T-cell (primary cell): ENCODE measurements at regions not wholly inside any gene's neighbourhood (a gene's known extent, or its start where the extent isn't known, plus 50 kb on each side); places are given as distances from the start of the nearest gene placed in this dataset.

Experiments
- ATAC-seq, 4 experiments: fragments of 200-7000 bp in 3 of 4; fragments of 150-1000 bp in 1 of 4; cut with Tn5 transposase; replicated peaks in 1 of 4; 1 replicate in 3 of 4; 2 replicates in 1 of 4; pipeline ENCODE4 v1.10.0; 2021; ENCODE audit warnings: moderate library complexity in 3 of 4, mild to moderate bottlenecking in 2 of 4, moderate number of reproducible peaks in 1 of 4
- CTCF ChIA-PET, 2 donors: fragments of 300-600 bp; sonication (Branson Sonifier 250); formaldehyde crosslinking; loops; one replicate each; lab custom pipeline; 2022; ENCODE audit warnings: antibody characterized with exemption in 2 of 2; lab: Charles Lee
- POLR2A ChIA-PET, 2 donors: fragments of 300-600 bp; sonication (Branson Sonifier 250); formaldehyde crosslinking; loops; one replicate each; lab custom pipeline; 2022; ENCODE audit warnings: antibody characterized with exemption in 2 of 2; lab: Charles Lee
- DNase-seq, 35 experiments: peaks; one replicate each; pipeline versions ENCODE4 v3.0.0 to v3.0.0-alpha.2; 2013 to 2023
- H3K27ac ChIP-seq: one replicate; pipeline ENCODE4 v1.5.1; 2013; ENCODE audit warnings: low read length
- H3K27me3 ChIP-seq, 2 experiments: replicated peaks in 1 of 2; 1 replicate in 1 of 2; 2 replicates in 1 of 2; pipeline versions ENCODE4 v1.6.1 to v1.7.0; 2013; ENCODE audit warnings: low read length in 1 of 2, mixed read lengths in 1 of 2; ENCODE audit not compliant: control insufficient read depth in 2 of 2, insufficient read depth in 2 of 2; ENCODE audit errors: extremely low read depth in 1 of 2
- H3K36me3 ChIP-seq, 2 donors: 1 replicate in 1 of 2; 2 replicates in 1 of 2; pipeline versions ENCODE4 v1.6.1 to v1.7.0; 2013; ENCODE audit warnings: low read length in 1 of 2; ENCODE audit not compliant: control insufficient read depth in 2 of 2, insufficient read depth in 1 of 2; ENCODE audit errors: extremely low read depth in 1 of 2
- H3K4me1 ChIP-seq, 2 experiments: 1 replicate in 1 of 2; 2 replicates in 1 of 2; pipeline versions ENCODE4 v1.6.1 to v1.7.0; 2013; ENCODE audit warnings: low read length in 2 of 2, mixed read lengths in 1 of 2; ENCODE audit not compliant: insufficient read depth in 2 of 2, control insufficient read depth in 1 of 2; ENCODE audit errors: extremely low read depth in 1 of 2
- H3K4me3 ChIP-seq, 2 donors: 1 replicate in 1 of 2; 2 replicates in 1 of 2; pipeline versions ENCODE4 v1.5.1 to v1.7.0; 2013; ENCODE audit warnings: mild to moderate bottlenecking in 2 of 2, low read length in 1 of 2, moderate library complexity in 1 of 2; ENCODE audit not compliant: control insufficient read depth in 1 of 2; ENCODE audit errors: extremely low read depth in 1 of 2
- H3K9me3 ChIP-seq: 2 replicates; pipeline ENCODE4 v1.7.0; 2013
- H3K27ac Mint-ChIP-seq, 2 donors: one replicate each; pipeline ENCODE4 v1.8.0; 2020 to 2021; ENCODE audit warnings: mild to moderate bottlenecking in 2 of 2, mixed read lengths in 2 of 2
- H3K27me3 Mint-ChIP-seq, 2 donors: one replicate each; pipeline ENCODE4 v1.8.0; 2021 to 2022; ENCODE audit warnings: mixed read lengths in 2 of 2
- H3K36me3 Mint-ChIP-seq: one replicate; pipeline ENCODE4 v1.8.0; 2021; ENCODE audit warnings: mixed read lengths
- H3K4me1 Mint-ChIP-seq, 3 donors: one replicate each; pipeline ENCODE4 v1.8.0; 2020 to 2022; ENCODE audit warnings: mixed read lengths in 3 of 3, mild to moderate bottlenecking in 1 of 3
- H3K4me3 Mint-ChIP-seq, 3 donors: one replicate each; pipeline ENCODE4 v1.8.0; 2020 to 2022; ENCODE audit warnings: mild to moderate bottlenecking in 3 of 3, mixed read lengths in 3 of 3, moderate library complexity in 3 of 3
- H3K9me3 Mint-ChIP-seq, 3 donors: one replicate each; pipeline ENCODE4 v1.8.0; 2020 to 2022; ENCODE audit warnings: mixed read lengths in 3 of 3
- WGBS: methylation state at CpG from one replicate; pipeline ENCODE4 v1.1.5; 2013; ENCODE audit warnings: missing lambda C conversion rate; ENCODE audit not compliant: insufficient coverage; 5-methylcytosine and 5-hydroxymethylcytosine counted together

GRCh38 chr7:54881816-54882520 is 123.0 kb upstream of the SEC61G start:
- H3K9me3 ChIP-seq = no peaks in the 10 kb centered on the region
- peaks cover 8 to 11% of the 10 kb centered on the region in 2 donors for H3K27me3 Mint-ChIP-seq
- H3K27ac ChIP-seq = no peak overlapping the region
- H3K9me3 Mint-ChIP-seq = no peaks in the 10 kb centered on the region
- H3K4me1 ChIP-seq = no peaks in the 10 kb centered on the region
- no peak overlapping the region for H3K4me3 ChIP-seq
- H3K4me3 Mint-ChIP-seq = no peak overlapping the region
- H3K36me3 ChIP-seq = no peaks in the 10 kb centered on the region
- H3K4me1 Mint-ChIP-seq = no peaks in the 10 kb centered on the region
- POLR2A ChIA-PET = no interaction called here
- H3K27me3 ChIP-seq = peaks cover 0 to 6% of the 10 kb centered on the region in 2 experiments
- CTCF ChIA-PET = no interaction called here
- H3K36me3 Mint-ChIP-seq = no peaks in the 10 kb centered on the region
- ATAC-seq = no peak
- no peak overlapping the region for H3K27ac Mint-ChIP-seq
- no peak for DNase-seq
- 80% methylated on average over 1 of the region's 3 CpGs for WGBS

DNA sequence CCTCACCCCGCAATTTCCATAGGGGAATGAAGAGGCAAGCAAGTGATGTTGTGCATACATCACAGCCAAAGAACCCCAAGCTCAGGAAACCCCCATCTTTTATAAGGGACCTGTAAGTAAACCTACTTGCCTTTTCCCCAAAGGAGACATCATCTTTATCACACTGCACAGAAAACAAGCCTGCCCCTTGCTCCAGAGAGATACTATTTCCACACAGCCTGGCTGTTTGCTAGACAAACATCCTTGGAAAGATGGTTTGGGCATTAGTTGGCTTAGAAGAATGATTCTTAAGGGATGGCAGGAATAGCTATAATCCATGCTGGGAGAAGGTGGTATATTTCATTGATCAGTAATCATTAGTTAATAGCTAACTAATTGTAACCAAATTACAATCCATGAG is 123.7 kb upstream of the SEC61G start:
- H3K36me3 Mint-ChIP-seq = no peaks in the 10 kb centered on the region
- H3K4me3 ChIP-seq = no peak overlapping the region
- no CpG with 5 or more reads among the region's 1 CpG for WGBS
- H3K4me1 ChIP-seq = no peaks in the 10 kb centered on the region
- H3K36me3 ChIP-seq = no peaks in the 10 kb centered on the region
- H3K27ac ChIP-seq = no peak overlapping the region
- no peak overlapping the region for H3K4me3 Mint-ChIP-seq
- H3K4me1 Mint-ChIP-seq = no peaks in the 10 kb centered on the region
- H3K9me3 Mint-ChIP-seq = no peaks in the 10 kb centered on the region
- CTCF ChIA-PET = no interaction called here
- H3K9me3 ChIP-seq = no peaks in the 10 kb centered on the region
- DNase-seq (no peak), ATAC-seq (no peak)
- H3K27me3 ChIP-seq = peaks cover 0 to 6% of the 10 kb centered on the region in 2 experiments
- peaks cover 8 to 11% of the 10 kb centered on the region in 2 donors for H3K27me3 Mint-ChIP-seq
- POLR2A ChIA-PET = no interaction called here
- H3K27ac Mint-ChIP-seq = no peak overlapping the region

DNA sequence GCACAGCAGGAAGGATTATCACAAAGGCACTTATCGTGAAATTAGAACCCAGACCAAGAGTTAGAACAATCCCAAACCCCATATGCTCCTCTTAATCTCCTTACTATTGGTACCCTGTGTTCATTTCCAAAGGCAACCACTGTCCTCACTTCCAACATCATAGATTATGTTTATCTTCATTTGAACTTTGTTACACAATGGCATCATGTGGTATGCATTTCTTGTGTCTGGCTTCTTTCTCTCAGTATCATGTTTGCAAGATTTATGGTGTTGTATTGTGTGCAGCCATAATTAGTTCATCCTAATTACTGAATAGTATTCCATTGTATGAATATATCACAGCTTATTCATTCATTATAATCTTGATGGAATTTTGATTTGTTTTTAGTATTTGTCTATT is 124.6 kb upstream of the SEC61G start:
- Histone ChIP-seq H3K4me1 (no peaks in the 10 kb centered on the region), H3K9me3 (no peaks in the 10 kb centered on the region), H3K4me3 (no peak overlapping the region), H3K27ac (no peak overlapping the region), H3K27me3 (peaks cover 0 to 10% of the 10 kb centered on the region in 2 experiments), H3K36me3 (no peaks in the 10 kb centered on the region)
- Mint-ChIP-seq H3K36me3 (no peaks in the 10 kb centered on the region), H3K27ac (no peak overlapping the region), H3K4me3 (no peak overlapping the region), H3K27me3 (peaks cover 15 to 16% of the 10 kb centered on the region in 2 donors), H3K4me1 (no peaks in the 10 kb centered on the region), H3K9me3 (no peaks in the 10 kb centered on the region)
- CTCF ChIA-PET = no interaction called here
- DNase-seq (no peak), ATAC-seq (no peak)
- POLR2A ChIA-PET = no interaction called here
- no CpG with 5 or more reads among the region's 1 CpG for WGBS

DNA sequence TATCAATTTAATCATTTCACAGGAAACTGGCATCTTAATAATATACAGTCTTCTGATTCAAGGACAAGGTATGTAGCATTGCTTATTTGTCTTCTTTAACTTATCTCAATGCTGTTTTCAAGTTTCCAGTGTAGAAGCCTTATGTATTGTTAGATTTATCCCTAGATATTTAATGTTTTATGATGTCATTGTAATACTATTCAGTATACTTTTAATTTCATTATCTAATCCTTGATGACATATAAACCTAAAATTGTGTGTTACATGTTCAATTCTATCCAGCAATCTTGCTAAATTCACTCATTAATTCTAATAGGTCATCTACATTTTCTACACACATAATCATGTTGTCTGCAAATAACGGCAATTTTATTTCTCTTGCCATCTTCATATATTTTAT is 126.3 kb upstream of the SEC61G start:
- Histone ChIP-seq H3K36me3 (no peaks in the 10 kb centered on the region), H3K27ac (no peak overlapping the region), H3K4me1 (no peaks in the 10 kb centered on the region), H3K27me3 (peaks cover 0 to 12% of the 10 kb centered on the region in 2 experiments), H3K4me3 (no peak overlapping the region), H3K9me3 (no peaks in the 10 kb centered on the region)
- peaks cover 15 to 16% of the 10 kb centered on the region in 2 donors for H3K27me3 Mint-ChIP-seq
- ChIA-PET CTCF (no interaction called here), POLR2A (no interaction called here)
- H3K4me1 Mint-ChIP-seq = no peaks in the 10 kb centered on the region
- no peak for ATAC-seq
- WGBS = no CpG with 5 or more reads among the region's 1 CpG
- H3K27ac Mint-ChIP-seq = no peak overlapping the region
- no peak overlapping the region for H3K4me3 Mint-ChIP-seq
- H3K9me3 Mint-ChIP-seq = no peaks in the 10 kb centered on the region
- no peak for DNase-seq
- H3K36me3 Mint-ChIP-seq = no peaks in the 10 kb centered on the region

DNA sequence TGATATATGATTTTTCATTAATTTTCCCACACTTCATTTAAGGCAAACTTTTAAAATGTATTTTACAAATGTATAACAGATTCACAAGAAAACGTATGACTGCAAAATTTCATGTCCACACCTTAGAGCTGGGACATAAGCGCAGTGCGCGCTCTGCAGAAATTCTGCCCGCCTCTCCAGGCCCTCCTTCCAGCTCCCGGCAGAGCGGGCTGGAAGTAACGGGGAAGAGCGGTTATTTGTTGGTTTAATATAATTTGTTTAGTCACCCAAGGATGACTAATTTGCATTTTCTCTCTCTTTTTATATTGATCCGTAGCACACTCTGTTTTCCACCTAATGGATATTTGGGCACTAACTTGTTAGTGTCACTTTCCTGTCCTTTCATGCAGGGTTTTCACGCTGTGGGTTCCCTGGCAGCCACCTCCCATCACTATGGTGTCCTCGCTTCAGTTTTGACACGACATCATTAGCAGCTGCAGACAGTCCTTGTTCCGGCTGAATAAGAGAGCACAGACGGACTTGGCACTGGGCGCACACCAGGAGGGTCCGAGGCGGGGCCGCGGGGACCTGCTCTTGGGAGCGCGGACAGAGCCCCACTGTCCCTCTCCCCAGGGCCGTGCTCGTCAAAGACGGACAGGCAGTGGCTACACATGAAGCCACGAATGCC is 129.2 kb upstream of the SEC61G start:
- H3K36me3 ChIP-seq = no peaks in the 10 kb centered on the region
- Mint-ChIP-seq H3K4me1 (no peaks in the 10 kb centered on the region), H3K36me3 (no peaks in the 10 kb centered on the region), H3K4me3 (no peak overlapping the region), H3K9me3 (no peaks in the 10 kb centered on the region), H3K27me3 (peaks cover 16 to 17% of the 10 kb centered on the region in 2 donors), H3K27ac (no peak overlapping the region)
- CTCF ChIA-PET = interaction anchor here in 1 of 2 donors (0.6 kb wide), 1 partner anchor 267 kb away, joined by 4 read pairs; no protein-coding TSS in a partner anchor
- ATAC-seq (no peak), DNase-seq (no peak)
- no peak overlapping the region for H3K27ac ChIP-seq
- H3K9me3 ChIP-seq = no peaks in the 10 kb centered on the region
- H3K27me3 ChIP-seq = peaks cover 0 to 15% of the 10 kb centered on the region in 2 experiments
- no peaks in the 10 kb centered on the region for H3K4me1 ChIP-seq
- 20% methylated on average over 17 of the region's 26 CpGs for WGBS
- H3K4me3 ChIP-seq = no peak overlapping the region
- POLR2A ChIA-PET = no interaction called here

DNA sequence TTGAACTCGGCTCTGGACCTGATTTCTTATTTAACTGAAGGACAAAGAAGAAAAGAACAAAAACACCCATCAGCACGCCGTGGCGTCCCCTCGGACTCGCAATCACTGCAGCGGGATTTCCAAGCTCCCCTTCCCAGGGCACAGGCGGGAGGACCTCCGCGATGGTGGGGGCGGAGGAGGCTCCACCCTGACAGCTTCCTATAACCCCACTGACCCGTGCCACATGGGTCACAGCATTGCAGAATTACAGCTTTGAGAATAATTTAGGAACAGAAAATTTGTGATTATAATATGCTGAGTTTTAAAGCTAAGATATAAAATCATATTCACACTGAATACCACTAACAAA is 129.7 kb upstream of the SEC61G start:
- Histone ChIP-seq H3K9me3 (no peaks in the 10 kb centered on the region), H3K36me3 (no peaks in the 10 kb centered on the region), H3K27ac (no peak overlapping the region), H3K4me1 (no peaks in the 10 kb centered on the region), H3K4me3 (no peak overlapping the region), H3K27me3 (peaks cover 0 to 15% of the 10 kb centered on the region in 2 experiments)
- Mint-ChIP-seq H3K27me3 (peaks cover 16 to 17% of the 10 kb centered on the region in 2 donors), H3K36me3 (no peaks in the 10 kb centered on the region), H3K4me1 (no peaks in the 10 kb centered on the region), H3K27ac (no peak overlapping the region), H3K9me3 (no peaks in the 10 kb centered on the region), H3K4me3 (no peak overlapping the region)
- ATAC-seq (no peak), DNase-seq (no peak)
- WGBS = 13% methylated on average over 1 of the region's 12 CpGs
- ChIA-PET POLR2A (no interaction called here), CTCF (interaction anchor here (0.5 to 0.6 kb wide), 2 partner anchors 268 to 526 kb away, joined by 3 to 4 read pairs; no protein-coding TSS in a partner anchor)
